GM11168 (cell line): ENCODE measurements at regions not wholly inside any gene's neighbourhood (a gene's known extent, or its start where the extent isn't known, plus 50 kb on each side); places are given as distances from the start of the nearest gene placed in this dataset.

Source experiments
- in situ Hi-C: fragments of 300-500 bp; cut with MboI; formaldehyde crosslinking; loops from one replicate; pipeline ENCODE4 v1.12.0; 2022; ENCODE audit warnings: low sequenced_read_pairs; ENCODE audit not compliant: unreplicated experiment

- in situ Hi-C loops, result no loop called here
These were observed 241.7 kb downstream of the PPP1R2C start for GRCh38 chrX:42536286-42536685.

GRCh38 chrX:42535233-42535632 lies 242.7 kb downstream of the PPP1R2C start:
- in situ Hi-C loops, result no loop called here

- in situ Hi-C loops, result no loop called here
These were observed 244.2 kb downstream of the PPP1R2C start for GRCh38 chrX:42533761-42534160.

- in situ Hi-C loops, result no loop called here
These were observed 246.5 kb downstream of the PPP1R2C start for GRCh38 chrX:42531441-42531840.

- in situ Hi-C loops, result no loop called here
These were observed 247.9 kb downstream of the PPP1R2C start for GRCh38 chrX:42530027-42530426.

- in situ Hi-C loops, result no loop called here
These were observed 253.6 kb downstream of the PPP1R2C start for GRCh38 chrX:42524379-42524778.

- in situ Hi-C loops, result no loop called here
These were observed 258.2 kb downstream of the PPP1R2C start for GRCh38 chrX:42519666-42520231.

GRCh38 chrX:42515939-42516338 lies 262.0 kb downstream of the PPP1R2C start:
- in situ Hi-C loops, result no loop called here

GRCh38 chrX:42505016-42505415 lies 272.9 kb downstream of the PPP1R2C start:
- in situ Hi-C loops, result no loop called here

GRCh38 chrX:42499620-42500019 lies 278.3 kb downstream of the PPP1R2C start:
- in situ Hi-C loops, result no loop called here

- in situ Hi-C loops, result no loop called here
These were observed 280.6 kb downstream of the PPP1R2C start for GRCh38 chrX:42497356-42497755.

- in situ Hi-C loops, result no loop called here
These were observed 281.7 kb downstream of the PPP1R2C start for GRCh38 chrX:42496239-42496638.

- in situ Hi-C loops, result no loop called here
These were observed 282.8 kb downstream of the PPP1R2C start for GRCh38 chrX:42495139-42495538.

- in situ Hi-C loops, result no loop called here
These were observed 286.6 kb downstream of the PPP1R2C start for GRCh38 chrX:42491137-42491907.

GRCh38 chrX:42490111-42490510 lies 287.9 kb downstream of the PPP1R2C start:
- in situ Hi-C loops, result no loop called here

GRCh38 chrX:42485601-42486000 lies 292.4 kb downstream of the PPP1R2C start:
- in situ Hi-C loops, result no loop called here

- in situ Hi-C loops, result no loop called here
These were observed 293.7 kb downstream of the PPP1R2C start for GRCh38 chrX:42484233-42484632.

- in situ Hi-C loops, result no loop called here
These were observed 300.6 kb downstream of the PPP1R2C start for GRCh38 chrX:42477396-42477795.

GRCh38 chrX:42472727-42473126 lies 305.2 kb downstream of the PPP1R2C start:
- in situ Hi-C loops, result no loop called here

GRCh38 chrX:42466332-42467046 lies 311.5 kb downstream of the PPP1R2C start:
- in situ Hi-C loops, result no loop called here

GRCh38 chrX:42465821-42466220 lies 312.1 kb downstream of the PPP1R2C start:
- in situ Hi-C loops, result no loop called here
